Suprapubic skin (tissue), 4 donors: ENCODE measurements at regions not wholly inside any gene's neighbourhood (a gene's known extent, or its start where the extent isn't known, plus 50 kb on each side); places are given as distances from the start of the nearest gene placed in this dataset.

Experiments
- DNase-seq, 2 donors: peaks; one replicate each; pipeline ENCODE4 v3.0.0-alpha.2; 2019; ENCODE audit warnings: low spot score in 2 of 2
- H3K27ac ChIP-seq: fragments of 200-600 bp; sonication (generic); one replicate; pipeline ENCODE4 v1.5.1; 2019
- H3K27me3 ChIP-seq: fragments of 200-600 bp; sonication (generic); one replicate; pipeline ENCODE4 v1.5.1; 2019
- H3K36me3 ChIP-seq: fragments of 200-600 bp; sonication (generic); one replicate; pipeline ENCODE4 v1.5.1; 2019
- H3K4me1 ChIP-seq: fragments of 200-600 bp; sonication (generic); one replicate; pipeline ENCODE4 v1.5.1; 2019
- H3K4me3 ChIP-seq: fragments of 200-600 bp; sonication (generic); one replicate; pipeline ENCODE4 v1.5.1; 2019; ENCODE audit warnings: mild to moderate bottlenecking
- H3K9me3 ChIP-seq: fragments of 200-600 bp; sonication (generic); one replicate; pipeline ENCODE4 v1.5.1; 2019
- EP300 ChIP-seq: sonication (generic); formaldehyde crosslinking; IDR thresholded peaks from one replicate; pipeline ENCODE4 v1.6.1; 2017; ENCODE audit warnings: antibody characterized with exemption
- POLR2A ChIP-seq, 2 donors: fragments of 450-650 bp; IDR thresholded peaks; one replicate each; pipeline ENCODE4 v1.6.1; 2017; ENCODE audit warnings: antibody characterized with exemption in 2 of 2, mild to moderate bottlenecking in 2 of 2, moderate library complexity in 2 of 2
- POLR2AphosphoS5 ChIP-seq, 3 donors: sonication (generic); formaldehyde crosslinking; IDR thresholded peaks; one replicate each; pipeline ENCODE4 v1.6.1; 2017; ENCODE audit warnings: antibody characterized with exemption in 3 of 3
- WGBS: methylation state at CpG from one replicate; pipeline ENCODE4 v1.1.5; 2018; 5-methylcytosine and 5-hydroxymethylcytosine counted together
- TF ChIP-seq, protein P1 (sequence below), 2 donors: fragments of 200-600 bp in 1 of 2; fragments of 450-650 bp in 1 of 2; sonication (generic) in 1 of 2; IDR thresholded peaks; one replicate each; pipeline ENCODE4 v1.5.1; 2016 to 2019; ENCODE audit warnings: antibody characterized with exemption in 2 of 2, mild to moderate bottlenecking in 1 of 2, moderate library complexity in 1 of 2

DNA sequence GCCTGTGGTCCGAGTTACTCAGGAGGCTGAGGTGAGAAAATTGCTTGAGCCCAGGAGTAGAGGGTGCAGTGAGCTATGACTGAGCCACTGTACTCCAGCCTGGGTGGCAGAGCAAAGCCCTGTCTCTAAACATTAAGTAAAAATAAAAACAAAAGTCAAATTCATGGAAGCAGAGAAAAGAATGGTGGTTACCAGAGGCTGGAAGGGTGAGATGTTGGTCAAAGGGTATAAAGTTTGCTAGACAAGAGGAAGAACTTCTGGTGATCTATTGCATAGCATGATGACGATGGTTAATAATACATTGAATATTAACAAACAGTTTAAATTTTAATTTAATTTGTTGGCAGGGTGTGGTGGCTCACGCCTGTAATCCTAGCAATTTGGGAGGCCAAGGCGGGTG lies 68.1 kb downstream of the CRPPA start:
- DNase-seq, result no peak
- Histone ChIP-seq H3K36me3 (no peaks in the 10 kb centered on the region), H3K27me3 (no peaks in the 10 kb centered on the region), H3K4me1 (peaks cover 3% of the 10 kb centered on the region), H3K27ac (no peak overlapping the region), H3K9me3 (no peaks in the 10 kb centered on the region), H3K4me3 (no peak overlapping the region)
- TF ChIP-seq POLR2A (IDR thresholded peaks at IDR 0.05) (no peak), EP300 (no peak)
- TF ChIP-seq, protein P1, sequence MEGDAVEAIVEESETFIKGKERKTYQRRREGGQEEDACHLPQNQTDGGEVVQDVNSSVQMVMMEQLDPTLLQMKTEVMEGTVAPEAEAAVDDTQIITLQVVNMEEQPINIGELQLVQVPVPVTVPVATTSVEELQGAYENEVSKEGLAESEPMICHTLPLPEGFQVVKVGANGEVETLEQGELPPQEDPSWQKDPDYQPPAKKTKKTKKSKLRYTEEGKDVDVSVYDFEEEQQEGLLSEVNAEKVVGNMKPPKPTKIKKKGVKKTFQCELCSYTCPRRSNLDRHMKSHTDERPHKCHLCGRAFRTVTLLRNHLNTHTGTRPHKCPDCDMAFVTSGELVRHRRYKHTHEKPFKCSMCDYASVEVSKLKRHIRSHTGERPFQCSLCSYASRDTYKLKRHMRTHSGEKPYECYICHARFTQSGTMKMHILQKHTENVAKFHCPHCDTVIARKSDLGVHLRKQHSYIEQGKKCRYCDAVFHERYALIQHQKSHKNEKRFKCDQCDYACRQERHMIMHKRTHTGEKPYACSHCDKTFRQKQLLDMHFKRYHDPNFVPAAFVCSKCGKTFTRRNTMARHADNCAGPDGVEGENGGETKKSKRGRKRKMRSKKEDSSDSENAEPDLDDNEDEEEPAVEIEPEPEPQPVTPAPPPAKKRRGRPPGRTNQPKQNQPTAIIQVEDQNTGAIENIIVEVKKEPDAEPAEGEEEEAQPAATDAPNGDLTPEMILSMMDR (IDR thresholded peaks at IDR 0.05), result no peak
- WGBS, result 70% methylated on average over 4 of the region's 4 CpGs

DNA sequence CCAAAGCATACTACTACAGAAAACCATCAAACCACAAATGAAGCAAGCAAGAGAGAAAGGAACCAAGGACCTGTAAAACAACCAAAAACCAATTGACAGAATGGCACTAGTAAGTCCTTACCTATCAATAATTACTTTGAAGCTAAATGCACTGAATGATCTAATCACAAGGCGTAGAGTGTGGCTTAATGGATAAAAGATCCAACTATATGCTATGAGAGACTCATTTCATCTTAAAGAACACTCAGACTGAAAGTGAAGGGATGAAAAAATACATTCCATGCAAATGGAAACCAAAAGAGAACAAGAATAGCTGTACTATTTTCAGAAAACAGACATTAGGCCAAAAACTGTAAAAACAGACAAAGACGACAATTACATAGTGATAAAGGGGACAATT lies 70.7 kb downstream of the CRPPA start:
- no peaks in the 10 kb centered on the region for H3K9me3 ChIP-seq
- no peaks in the 10 kb centered on the region for H3K36me3 ChIP-seq
- 92% methylated on average over 2 of the region's 2 CpGs for WGBS
- TF ChIP-seq POLR2A (IDR thresholded peaks at IDR 0.05) (no peak), EP300 (no peak), POLR2AphosphoS5 (IDR thresholded peaks at IDR 0.05) (no peak)
- TF ChIP-seq, protein P1 (IDR thresholded peaks at IDR 0.05), result no peak
- no peak overlapping the region for H3K4me3 ChIP-seq
- H3K27ac ChIP-seq, result no peak overlapping the region
- no peaks in the 10 kb centered on the region for H3K4me1 ChIP-seq
- H3K27me3 ChIP-seq, result no peaks in the 10 kb centered on the region
- no peak for DNase-seq

DNA sequence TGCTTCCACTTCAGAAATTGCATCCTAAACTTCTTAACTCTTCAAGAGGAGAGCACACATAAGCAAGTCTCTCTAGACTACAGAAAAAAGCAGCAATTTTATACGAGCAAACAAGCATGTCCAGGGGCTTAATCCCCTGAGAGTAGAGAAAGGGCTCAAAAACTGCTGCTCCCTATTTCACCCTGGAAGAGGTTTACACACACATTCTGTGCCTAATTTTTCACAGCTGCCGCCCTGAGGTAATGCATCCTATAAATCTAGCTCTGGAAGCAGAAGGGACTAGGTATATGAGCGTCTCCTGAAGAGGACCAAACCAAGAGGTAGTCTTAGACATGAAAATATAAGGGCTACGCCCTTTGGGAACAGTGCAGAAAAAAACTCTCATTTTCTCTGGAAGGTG lies 73.1 kb downstream of the CRPPA start:
- WGBS, result 67% methylated on average over 4 of the region's 4 CpGs
- no peak overlapping the region for H3K27ac ChIP-seq
- TF ChIP-seq EP300 (no peak), POLR2AphosphoS5 (IDR thresholded peaks at IDR 0.05) (no peak), POLR2A (IDR thresholded peaks at IDR 0.05) (no peak)
- TF ChIP-seq, protein P1 (IDR thresholded peaks at IDR 0.05), result no peak

DNA sequence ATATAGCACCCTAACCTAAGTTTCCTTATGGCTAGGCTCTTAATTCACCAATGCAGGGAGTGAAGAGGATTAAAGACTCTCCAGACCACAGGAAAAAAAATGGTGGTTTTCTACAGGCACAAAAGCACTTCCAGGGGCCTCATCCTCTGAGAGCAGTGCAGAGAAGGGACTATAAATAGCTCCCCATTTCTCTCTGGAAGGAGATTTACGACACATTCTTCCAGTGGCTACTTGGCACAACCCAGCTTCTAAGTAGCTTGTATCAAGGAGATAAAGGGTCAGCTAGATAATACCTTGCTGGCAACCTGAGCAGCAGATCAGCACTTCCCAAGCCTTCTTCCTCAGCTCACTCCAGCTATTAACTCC lies 73.5 kb downstream of the CRPPA start:
- no peaks in the 10 kb centered on the region for H3K4me1 ChIP-seq
- 63% methylated on average over 1 of the region's 1 CpG for WGBS
- no peaks in the 10 kb centered on the region for H3K36me3 ChIP-seq
- no peak overlapping the region for H3K27ac ChIP-seq
- no peak overlapping the region for H3K4me3 ChIP-seq
- no peaks in the 10 kb centered on the region for H3K27me3 ChIP-seq
- TF ChIP-seq, protein P1 (IDR thresholded peaks at IDR 0.05), result no peak
- no peak for TF ChIP-seq EP300
- no peak for TF ChIP-seq POLR2AphosphoS5 (IDR thresholded peaks at IDR 0.05)
- no peak for TF ChIP-seq POLR2A (IDR thresholded peaks at IDR 0.05)
- no peak for DNase-seq
- H3K9me3 ChIP-seq, result peaks cover 8% of the 10 kb centered on the region

More for the DNA sequence above, 73.1 kb downstream of the CRPPA start:
- H3K27me3 ChIP-seq, result no peaks in the 10 kb centered on the region
- H3K36me3 ChIP-seq, result no peaks in the 10 kb centered on the region
- H3K4me1 ChIP-seq, result no peaks in the 10 kb centered on the region
- no peak overlapping the region for H3K4me3 ChIP-seq
- peaks cover 8% of the 10 kb centered on the region for H3K9me3 ChIP-seq
- DNase-seq, result no peak

DNA sequence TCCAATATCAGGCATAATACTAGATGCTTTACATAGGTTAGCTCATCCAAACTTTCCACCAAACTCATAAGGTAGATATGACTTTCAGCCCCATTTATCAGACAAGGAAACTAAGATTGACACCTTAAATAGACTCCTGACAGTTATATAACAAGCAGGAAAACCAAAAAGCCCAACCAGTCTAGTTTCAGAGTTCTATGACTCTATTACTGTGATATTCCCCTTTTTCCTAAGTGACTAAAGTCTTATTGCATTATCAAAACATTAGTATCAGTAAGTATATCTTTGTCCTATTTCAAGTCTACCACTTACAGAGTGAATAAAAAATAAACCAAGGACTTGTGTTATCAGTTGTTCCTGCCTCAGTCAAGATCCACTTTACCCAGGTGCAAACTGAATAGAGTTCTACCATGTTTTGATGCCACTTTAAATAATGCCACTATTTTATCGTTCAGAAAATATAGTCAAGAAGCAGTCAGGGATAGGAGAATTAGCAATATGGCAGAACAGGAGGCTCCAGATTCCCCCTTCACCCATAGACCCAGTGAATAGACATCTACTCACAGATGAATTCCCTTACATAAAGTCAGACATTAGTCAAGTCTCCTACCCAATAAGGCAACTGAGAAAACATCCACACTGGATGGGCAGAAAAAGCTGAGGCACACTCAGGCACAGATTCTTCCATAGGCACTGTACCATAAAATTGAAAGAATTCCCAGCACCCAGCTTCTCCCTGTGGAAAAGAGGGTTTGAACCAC lies 74.1 kb downstream of the CRPPA start:
- H3K4me3 ChIP-seq, result no peak overlapping the region
- H3K9me3 ChIP-seq, result peaks cover 8% of the 10 kb centered on the region
- DNase-seq, result no peak
- no peaks in the 10 kb centered on the region for H3K4me1 ChIP-seq
- H3K27me3 ChIP-seq, result no peaks in the 10 kb centered on the region
- 94% methylated on average over 1 of the region's 1 CpG for WGBS
- no peaks in the 10 kb centered on the region for H3K36me3 ChIP-seq
- H3K27ac ChIP-seq, result no peak overlapping the region
- TF ChIP-seq EP300 (no peak), POLR2AphosphoS5 (IDR thresholded peaks at IDR 0.05) (no peak), POLR2A (IDR thresholded peaks at IDR 0.05) (no peak)
- TF ChIP-seq, protein P1 (IDR thresholded peaks at IDR 0.05), result no peak
